COLO668 (cell line): ENCODE measurements at regions not wholly inside any gene's neighbourhood (a gene's known extent, or its start where the extent isn't known, plus 50 kb on each side); places are given as distances from the start of the nearest gene placed in this dataset.

Experiments used
- DNase-seq: peaks from one replicate; lab custom pipeline; 2025; ENCODE audit not compliant: unreplicated experiment; lab: John Stamatoyannopoulos, UW

- no peak for DNase-seq
Measured at GRCh38 chr6:170162775-170163404, 128.0 kb downstream of the DLL1 start.

DNA sequence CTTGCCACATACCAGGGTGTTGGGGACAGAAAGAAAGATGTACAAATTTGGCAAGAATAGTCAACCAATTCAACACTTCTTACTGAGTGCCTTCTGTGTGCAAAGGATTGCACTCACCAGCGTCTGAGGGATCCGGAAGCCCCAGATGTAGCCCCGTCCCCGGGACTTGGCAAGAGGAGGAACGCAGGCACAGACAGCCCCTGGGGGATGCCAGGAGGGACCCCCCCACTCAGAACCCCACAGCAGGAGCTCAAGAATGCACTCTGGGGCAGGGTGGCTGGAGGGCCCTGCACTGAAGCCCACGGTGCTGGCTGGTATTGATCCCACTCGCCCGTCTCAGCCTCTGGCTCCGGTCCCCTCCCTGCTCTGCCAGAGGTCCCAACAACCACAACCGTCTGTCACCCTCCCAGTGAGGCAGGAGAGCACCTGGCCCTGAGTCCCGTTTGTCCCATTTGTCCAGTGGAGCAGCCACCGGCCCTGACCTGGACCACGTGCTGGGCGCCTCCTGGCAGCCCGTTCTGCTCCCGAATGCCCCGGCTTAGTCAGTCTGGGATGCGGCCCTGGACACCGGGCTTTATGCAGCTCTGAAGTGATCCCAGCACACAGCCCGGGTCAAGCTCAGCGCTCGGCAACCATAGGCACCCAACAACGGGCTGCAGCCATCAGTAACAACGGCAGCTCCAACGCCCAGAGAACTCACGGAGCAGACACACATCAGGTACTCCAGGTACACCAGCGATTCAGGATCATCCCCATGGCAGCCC, 128.7 kb downstream of the DLL1 start:
- DNase-seq, result no peak

DNA sequence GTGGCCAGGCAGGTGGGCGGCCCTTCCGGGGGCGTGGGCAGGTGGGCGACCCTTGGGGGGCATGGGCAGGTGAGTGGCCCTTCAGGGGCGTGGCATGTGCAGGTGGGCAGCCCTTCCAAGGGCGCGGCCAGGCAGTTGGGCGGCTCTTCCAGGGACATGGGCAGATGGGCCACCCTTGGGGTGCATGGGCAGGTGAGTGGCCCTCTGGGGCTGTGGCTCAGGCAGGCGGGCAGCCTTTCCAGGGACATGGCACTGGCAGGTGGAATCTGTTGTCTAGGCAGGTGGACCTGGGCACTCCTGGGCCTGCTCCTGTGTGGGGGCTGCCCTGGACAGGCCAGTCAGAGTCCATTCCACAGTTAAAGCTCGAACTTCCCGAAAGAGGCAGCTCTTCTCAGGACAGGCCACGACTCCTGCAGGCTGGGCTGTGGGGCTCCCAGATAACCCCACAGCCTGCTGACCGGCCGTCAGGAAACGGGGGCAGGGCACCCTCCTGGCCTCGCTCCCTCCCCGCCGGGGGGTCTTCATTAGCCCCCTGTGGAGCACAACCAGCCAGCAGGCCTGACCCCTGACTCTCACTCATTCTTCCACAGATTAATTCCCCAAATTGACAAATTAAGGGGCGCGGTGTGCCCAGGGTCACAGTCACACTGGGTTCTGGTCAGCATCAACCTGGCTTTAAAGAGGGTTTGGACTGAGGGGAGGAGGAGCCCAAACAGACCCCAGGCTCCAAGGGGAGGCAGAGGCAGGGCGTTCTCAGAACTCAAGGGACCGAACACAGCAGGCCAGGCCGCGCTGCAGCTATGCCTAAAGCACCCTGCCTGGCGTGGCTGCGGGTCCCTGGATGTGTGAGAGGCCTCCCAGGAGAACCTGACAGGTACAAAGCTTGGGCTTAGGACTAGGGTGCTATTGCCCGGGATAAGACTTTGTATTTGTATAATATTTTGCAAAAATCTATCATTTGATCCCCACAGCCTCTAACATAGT, 130.0 kb downstream of the DLL1 start:
- DNase-seq, result no peak

GRCh38 chr6:170160031-170160627, 130.7 kb downstream of the DLL1 start:
- DNase-seq, result no peak

DNA sequence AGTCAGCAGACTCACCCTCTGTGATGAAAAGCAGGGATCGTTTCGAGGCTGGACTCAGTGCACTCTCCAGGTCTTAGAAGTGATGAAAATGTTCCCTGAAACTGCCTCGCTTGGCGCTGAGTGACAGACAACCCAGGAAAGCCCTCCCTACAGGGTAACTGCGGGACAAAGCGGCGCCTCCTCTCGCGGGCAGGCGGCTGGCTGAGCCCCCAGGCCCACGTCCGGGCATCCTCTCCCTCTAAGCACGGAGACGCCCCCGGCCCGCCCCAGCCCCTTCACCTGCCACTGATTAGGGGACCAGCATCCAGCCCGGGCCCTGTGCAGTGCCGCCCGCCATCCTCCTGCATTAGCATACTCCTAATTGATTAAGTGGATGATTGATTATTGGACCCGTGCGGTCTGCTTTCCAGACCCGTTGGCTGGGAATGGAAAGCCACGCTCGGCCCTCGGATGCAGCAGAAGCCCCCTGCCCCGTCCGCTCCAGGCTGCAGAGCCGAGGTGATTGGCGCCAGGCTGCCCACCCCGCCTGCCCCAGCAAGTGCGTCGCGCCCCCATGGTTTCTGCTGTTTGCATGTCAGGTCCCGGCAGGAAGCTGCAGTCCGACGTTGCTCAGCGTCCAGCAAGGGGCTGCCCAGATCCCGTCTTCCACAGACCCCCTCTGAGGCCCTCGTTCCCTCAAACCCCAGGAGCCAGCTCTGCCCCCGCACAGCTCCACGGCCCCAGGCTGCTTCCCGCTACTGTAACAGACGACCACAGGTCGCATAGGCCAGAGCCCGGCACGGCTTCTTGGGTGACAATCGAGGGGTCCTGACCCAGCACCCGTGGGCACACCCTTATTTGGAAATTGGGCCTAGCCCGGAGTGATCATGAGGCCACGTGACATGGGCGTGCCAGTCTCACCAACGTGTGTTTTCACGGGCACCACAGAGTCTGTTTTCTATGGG, 131.6 kb downstream of the DLL1 start:
- DNase-seq, result no peak

- no peak for DNase-seq
Measured at GRCh38 chr6:170158296-170159021, 132.4 kb downstream of the DLL1 start.

- no peak for DNase-seq
Measured at GRCh38 chr6:170157567-170158218, 133.2 kb downstream of the DLL1 start.

DNA sequence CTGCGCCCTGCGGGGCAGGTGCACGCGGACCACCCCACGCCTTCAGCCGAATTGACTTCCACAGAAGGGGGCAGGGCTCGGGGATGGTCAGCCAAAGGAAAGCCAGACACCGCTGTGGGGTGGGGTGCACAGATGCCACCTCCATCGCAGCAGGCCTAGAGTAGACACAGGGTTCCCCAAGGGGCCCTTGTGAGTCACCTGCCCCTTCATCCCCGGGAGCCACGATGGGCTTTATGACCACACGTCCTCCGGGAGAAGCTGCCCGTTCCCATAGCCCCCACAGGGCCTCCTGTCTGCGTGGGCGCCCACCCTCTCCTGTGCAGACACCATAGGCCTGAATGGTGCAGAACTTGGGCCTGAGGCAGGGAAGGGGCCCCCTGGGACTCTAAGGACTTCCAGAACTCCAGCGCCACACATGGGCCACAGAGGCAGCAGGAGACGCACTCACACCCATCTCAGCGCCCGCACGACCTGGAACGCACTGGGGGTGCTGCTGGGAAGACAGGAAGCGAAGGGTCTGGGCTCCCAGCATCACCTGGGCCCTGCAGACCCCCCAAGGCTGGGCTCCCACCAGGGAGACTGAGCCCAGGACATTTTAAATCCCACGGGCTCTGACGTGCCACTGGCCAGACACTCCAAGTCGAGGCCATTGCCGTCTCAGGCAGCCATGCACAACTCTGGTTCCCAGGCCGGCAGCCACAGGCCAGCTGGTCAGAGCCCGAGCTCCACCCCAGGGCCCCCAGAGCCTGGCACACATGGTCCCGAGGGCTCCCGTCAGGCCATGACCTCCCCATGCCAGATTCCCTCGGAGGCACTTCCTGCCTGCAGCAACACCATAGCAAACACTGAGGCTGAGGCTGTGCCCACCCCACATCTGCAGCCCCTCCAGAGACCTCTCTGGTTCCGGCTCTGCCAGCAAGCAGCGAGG, 134.2 kb downstream of the DLL1 start:
- DNase-seq, result no peak

- DNase-seq, result no peak
Measured at GRCh38 chr6:170155464-170156196, 135.2 kb downstream of the DLL1 start.

DNA sequence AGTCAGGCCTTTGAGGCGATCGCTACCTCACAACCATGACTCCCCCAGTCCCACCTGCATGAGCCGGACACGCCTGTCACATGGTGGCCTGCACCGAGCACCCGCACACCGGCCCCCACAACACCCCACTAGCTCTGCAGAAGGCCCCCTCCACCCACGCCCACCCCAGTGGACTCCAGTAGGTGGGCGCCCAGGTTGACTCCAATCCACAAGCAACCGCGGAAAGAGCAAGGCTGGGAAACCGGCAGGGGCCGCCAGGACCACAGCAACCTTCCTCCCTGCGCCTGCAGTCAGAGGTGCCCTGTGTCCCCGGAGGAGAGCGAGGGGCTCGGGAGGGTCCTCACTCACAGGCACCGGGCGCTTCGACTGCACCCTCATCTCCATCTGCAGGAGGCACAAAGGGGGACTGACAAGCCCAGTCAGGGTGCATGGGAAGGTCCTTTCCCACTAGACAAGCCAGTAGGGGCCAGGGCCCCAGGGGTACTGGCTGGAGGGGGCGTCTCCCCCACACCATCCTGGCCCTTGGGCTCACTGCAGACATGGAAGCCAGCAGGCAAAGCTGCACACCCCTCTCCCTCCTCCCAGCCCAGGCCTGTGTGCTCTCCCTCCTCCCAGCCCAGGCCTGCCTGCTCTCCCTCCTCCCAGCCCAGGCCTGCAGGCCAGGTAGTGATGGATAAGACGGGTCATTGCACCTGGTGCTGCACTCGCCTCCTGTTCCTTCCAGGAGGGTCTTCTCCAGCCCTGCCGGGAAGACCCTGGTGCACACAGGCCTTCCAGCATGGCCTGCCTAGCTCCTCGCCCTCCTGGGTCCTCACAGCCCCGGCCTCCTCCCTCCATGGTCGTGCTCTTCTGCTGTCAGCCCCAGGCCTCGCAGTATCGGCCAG, 137.2 kb downstream of the DLL1 start:
- DNase-seq, result no peak

DNA sequence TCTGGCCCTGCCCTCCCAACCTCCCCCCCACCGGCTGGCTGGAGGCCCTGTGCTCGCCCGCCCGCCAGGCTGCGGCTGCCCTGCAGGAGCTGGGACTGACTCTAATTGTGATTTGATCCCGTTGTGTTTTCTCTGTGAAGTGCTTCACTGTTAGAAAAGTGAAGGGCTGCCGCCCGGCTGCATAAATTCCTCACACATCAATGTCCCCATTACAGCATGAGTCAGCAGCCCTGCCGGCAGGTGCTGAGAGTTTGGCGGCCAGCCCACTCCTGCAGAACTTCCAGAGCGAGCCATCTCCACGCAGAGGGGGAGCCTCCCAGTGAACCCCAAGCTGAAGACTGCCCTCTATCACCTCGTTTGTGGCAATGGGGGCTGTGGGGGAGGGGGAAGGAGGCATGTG, 137.9 kb downstream of the DLL1 start:
- DNase-seq, result peak; percentile 85

DNA sequence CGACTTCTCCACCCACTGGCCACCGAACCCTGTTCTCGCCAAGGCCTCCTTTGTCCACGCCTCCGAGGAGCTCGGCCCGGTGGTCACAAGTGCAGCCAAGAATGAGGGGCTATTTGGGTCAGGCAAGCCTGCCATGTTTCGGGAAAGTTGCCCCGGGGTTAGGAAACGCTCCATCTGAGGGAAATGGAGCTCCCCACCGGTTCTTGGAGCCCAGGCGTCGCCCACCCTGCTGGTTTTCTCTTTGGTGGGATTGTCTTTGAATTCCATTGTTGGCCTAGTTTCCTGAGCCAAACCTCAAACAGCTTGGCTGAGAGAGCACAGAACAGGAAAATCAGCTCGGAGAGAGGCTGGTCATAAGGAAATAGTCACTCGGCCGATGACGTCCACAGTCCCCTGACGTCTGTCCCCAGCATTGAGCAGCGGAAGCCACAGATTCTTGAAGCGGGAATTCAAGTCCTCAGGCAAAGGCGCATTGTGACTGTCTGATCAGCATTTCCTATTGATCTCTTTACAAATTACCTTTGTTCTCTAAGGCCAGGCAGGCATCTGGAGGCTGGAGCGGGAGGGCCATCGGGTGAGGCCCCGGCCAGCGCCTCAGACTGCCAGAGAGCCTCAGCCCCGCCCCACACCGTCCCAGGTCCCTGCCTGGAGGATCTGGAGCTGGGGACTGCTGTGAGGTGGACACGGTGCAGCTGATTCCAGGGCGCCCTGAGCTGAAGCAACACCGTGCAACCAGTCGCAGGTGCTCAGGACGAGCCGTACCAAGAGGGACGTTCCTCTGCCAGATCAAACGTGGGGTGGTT, 138.6 kb downstream of the DLL1 start:
- peak; percentile 54 for DNase-seq

GRCh38 chr6:170151804-170152123, 139.1 kb downstream of the DLL1 start:
- DNase-seq, result no peak

GRCh38 chr6:170151321-170151771, 139.5 kb downstream of the DLL1 start:
- no peak for DNase-seq

DNA sequence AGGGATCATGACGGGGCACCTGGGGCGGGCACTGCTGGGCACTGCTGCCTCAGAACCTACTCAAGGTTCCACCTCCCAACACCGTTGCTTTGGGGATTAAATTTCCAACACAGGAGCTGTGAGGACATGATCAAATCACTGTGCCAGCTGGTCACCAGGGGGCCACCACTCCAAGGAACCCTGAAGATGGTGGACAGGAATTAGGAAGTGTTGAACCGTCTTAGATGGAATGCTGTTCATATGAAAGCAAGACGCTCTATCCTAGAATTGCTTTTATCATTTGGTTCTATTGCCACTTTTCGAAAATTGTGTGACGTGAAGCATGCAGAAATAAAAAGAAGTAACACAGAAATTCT, 140.3 kb downstream of the DLL1 start:
- DNase-seq, result no peak
